Progenitor cell of endocrine pancreas (in vitro differentiated cells): ENCODE measurements at regions not wholly inside any gene's neighbourhood (a gene's known extent, or its start where the extent isn't known, plus 50 kb on each side); places are given as distances from the start of the nearest gene placed in this dataset.
A peak's percentile ranks its signal among the peaks of the same experiment; 100 is the strongest.

Source experiments
- DNase-seq: peaks from one replicate; pipeline ENCODE4 v3.0.0; 2021; ENCODE audit warnings: low spot score; ENCODE audit not compliant: unreplicated experiment
- H3K27ac Mint-ChIP-seq: 2 replicates; pipeline ENCODE4 v1.8.0; 2021; ENCODE audit warnings: mild to moderate bottlenecking, moderate library complexity, mixed read lengths
- H3K27me3 Mint-ChIP-seq: 2 replicates; pipeline ENCODE4 v1.8.0; 2021; ENCODE audit warnings: mixed read lengths
- H3K36me3 Mint-ChIP-seq: 2 replicates; pipeline ENCODE4 v1.8.0; 2022; ENCODE audit warnings: mixed read lengths; ENCODE audit not compliant: insufficient read depth
- H3K4me1 Mint-ChIP-seq: 2 replicates; pipeline ENCODE4 v1.8.0; 2021; ENCODE audit warnings: low read depth, mixed read lengths
- H3K4me3 Mint-ChIP-seq: 2 replicates; pipeline ENCODE4 v1.8.0; 2021; ENCODE audit warnings: low read depth, mild to moderate bottlenecking, moderate library complexity, mixed read lengths
- H3K9me3 Mint-ChIP-seq: 2 replicates; pipeline ENCODE4 v1.8.0; 2021; ENCODE audit warnings: low read depth, mixed read lengths
- CTCF ChIP-seq: fragments of 200-600 bp; sonication (generic); IDR thresholded peaks from one replicate; pipeline ENCODE4 v1.5.0; 2021; ENCODE audit warnings: antibody characterized with exemption, mild to moderate bottlenecking; ENCODE audit not compliant: unreplicated experiment

- H3K4me1 Mint-ChIP-seq: no peaks in the 10 kb centered on the region
- DNase-seq: no peak
- no peak overlapping the region for H3K4me3 Mint-ChIP-seq
- H3K27me3 Mint-ChIP-seq: no peaks in the 10 kb centered on the region
- H3K27ac Mint-ChIP-seq: no peak overlapping the region
- H3K36me3 Mint-ChIP-seq: no peaks in the 10 kb centered on the region
- no peaks in the 10 kb centered on the region for H3K9me3 Mint-ChIP-seq
- TF ChIP-seq CTCF: no peak
Observed at GRCh38 chr11:21930408-21930807, 262.5 kb upstream of the ANO5 start.

GRCh38 chr11:21931436-21932101 is 261.3 kb upstream of the ANO5 start:
- TF ChIP-seq CTCF: no peak
- DNase-seq: no peak
- Mint-ChIP-seq H3K27me3 (no peaks in the 10 kb centered on the region), H3K4me3 (no peak overlapping the region), H3K27ac (no peak overlapping the region), H3K9me3 (no peaks in the 10 kb centered on the region), H3K4me1 (no peaks in the 10 kb centered on the region), H3K36me3 (no peaks in the 10 kb centered on the region)

- Mint-ChIP-seq H3K36me3 (no peaks in the 10 kb centered on the region), H3K9me3 (no peaks in the 10 kb centered on the region), H3K27ac (no peak overlapping the region), H3K4me3 (no peak overlapping the region), H3K27me3 (no peaks in the 10 kb centered on the region), H3K4me1 (no peaks in the 10 kb centered on the region)
- no peak for DNase-seq
- peak; percentile 61 for TF ChIP-seq CTCF
Observed at GRCh38 chr11:21933095-21933494, 259.8 kb upstream of the ANO5 start.

- H3K36me3 Mint-ChIP-seq: no peaks in the 10 kb centered on the region
- DNase-seq: no peak
- no peaks in the 10 kb centered on the region for H3K4me1 Mint-ChIP-seq
- no peak overlapping the region for H3K27ac Mint-ChIP-seq
- no peaks in the 10 kb centered on the region for H3K9me3 Mint-ChIP-seq
- H3K4me3 Mint-ChIP-seq: no peak overlapping the region
- TF ChIP-seq CTCF: no peak
- H3K27me3 Mint-ChIP-seq: no peaks in the 10 kb centered on the region
Observed at GRCh38 chr11:21944577-21944976, 248.3 kb upstream of the ANO5 start.

GRCh38 chr11:21948876-21949275 is 244.0 kb upstream of the ANO5 start:
- no peaks in the 10 kb centered on the region for H3K4me1 Mint-ChIP-seq
- no peaks in the 10 kb centered on the region for H3K9me3 Mint-ChIP-seq
- H3K27me3 Mint-ChIP-seq: no peaks in the 10 kb centered on the region
- no peak for TF ChIP-seq CTCF
- no peak overlapping the region for H3K4me3 Mint-ChIP-seq
- no peak for DNase-seq
- H3K36me3 Mint-ChIP-seq: no peaks in the 10 kb centered on the region
- no peak overlapping the region for H3K27ac Mint-ChIP-seq
